ENCODE measurements at regions not wholly inside any gene's neighbourhood (a gene's known extent, or its start where the extent isn't known, plus 50 kb on each side); places are given as distances from the start of the nearest gene placed in this dataset.

DNA sequence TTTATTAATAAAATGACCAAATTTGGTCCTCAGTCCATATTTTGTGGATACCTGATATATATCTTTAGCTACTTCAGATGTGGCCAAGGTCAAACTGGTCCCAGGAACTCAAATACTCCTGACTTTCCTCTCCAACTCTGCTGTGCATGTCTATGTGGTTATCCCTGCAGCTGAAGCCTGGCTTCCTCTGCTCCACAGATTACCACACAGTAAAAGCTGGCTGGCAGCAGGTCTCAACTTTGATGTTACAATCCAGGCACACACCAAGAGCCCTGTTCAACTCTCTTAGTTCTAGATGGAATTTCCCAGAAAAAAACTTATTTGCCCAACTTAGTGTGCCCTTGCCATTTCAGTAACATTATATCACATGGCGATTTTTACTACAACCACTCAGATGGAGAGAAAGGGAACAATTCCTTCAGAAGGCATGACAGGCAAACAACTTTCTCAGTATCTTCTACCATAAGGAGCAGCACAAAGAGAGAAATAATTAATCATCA, 479.5 kb downstream of the PLPP3 start:
- H2AFZ ChIP-seq (replicated peaks): no peak overlapping the region
- no peaks in the 10 kb centered on the region for H3K36me3 Mint-ChIP-seq
- H3K27me3 Mint-ChIP-seq (ENCODE audit: insufficient read depth, low read depth): peaks cover 3% of the 10 kb centered on the region
- no peak overlapping the region for H3K9ac ChIP-seq
- TF ChIP-seq EZH2 (IDR thresholded peaks at IDR 0.05) (no peak), EZH2phosphoT487 (IDR thresholded peaks at IDR 0.05) (no peak)
- TF ChIP-seq, protein P1, sequence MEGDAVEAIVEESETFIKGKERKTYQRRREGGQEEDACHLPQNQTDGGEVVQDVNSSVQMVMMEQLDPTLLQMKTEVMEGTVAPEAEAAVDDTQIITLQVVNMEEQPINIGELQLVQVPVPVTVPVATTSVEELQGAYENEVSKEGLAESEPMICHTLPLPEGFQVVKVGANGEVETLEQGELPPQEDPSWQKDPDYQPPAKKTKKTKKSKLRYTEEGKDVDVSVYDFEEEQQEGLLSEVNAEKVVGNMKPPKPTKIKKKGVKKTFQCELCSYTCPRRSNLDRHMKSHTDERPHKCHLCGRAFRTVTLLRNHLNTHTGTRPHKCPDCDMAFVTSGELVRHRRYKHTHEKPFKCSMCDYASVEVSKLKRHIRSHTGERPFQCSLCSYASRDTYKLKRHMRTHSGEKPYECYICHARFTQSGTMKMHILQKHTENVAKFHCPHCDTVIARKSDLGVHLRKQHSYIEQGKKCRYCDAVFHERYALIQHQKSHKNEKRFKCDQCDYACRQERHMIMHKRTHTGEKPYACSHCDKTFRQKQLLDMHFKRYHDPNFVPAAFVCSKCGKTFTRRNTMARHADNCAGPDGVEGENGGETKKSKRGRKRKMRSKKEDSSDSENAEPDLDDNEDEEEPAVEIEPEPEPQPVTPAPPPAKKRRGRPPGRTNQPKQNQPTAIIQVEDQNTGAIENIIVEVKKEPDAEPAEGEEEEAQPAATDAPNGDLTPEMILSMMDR (IDR thresholded peaks at IDR 0.05): no peak
- no peak overlapping the region for H3K27ac Mint-ChIP-seq
- H3K4me1 Mint-ChIP-seq: no peaks in the 10 kb centered on the region
- no peaks in the 10 kb centered on the region for H3K79me2 ChIP-seq (ENCODE audit: low read depth)
- H3K9me3 ChIP-seq (ENCODE audit: low read depth): peaks cover 5% of the 10 kb centered on the region
- H3K27me3 ChIP-seq: no peaks in the 10 kb centered on the region
- no peak overlapping the region for H3K4me2 ChIP-seq
- H3K4me3 ChIP-seq: no peak overlapping the region
- H3K27ac ChIP-seq: no peak overlapping the region
- no peaks in the 10 kb centered on the region for H3F3A ChIP-seq (ENCODE audit: low read depth)
- no peak for DNase-seq (ENCODE audit: low spot score)
- H4K20me1 ChIP-seq (ENCODE audit: low read depth): no peaks in the 10 kb centered on the region
- H3K4me3 Mint-ChIP-seq: no peak overlapping the region
- peaks cover 9% of the 10 kb centered on the region for H3K9me3 Mint-ChIP-seq
- H3K4me1 ChIP-seq: no peaks in the 10 kb centered on the region
- H3K36me3 ChIP-seq: no peaks in the 10 kb centered on the region

DNA sequence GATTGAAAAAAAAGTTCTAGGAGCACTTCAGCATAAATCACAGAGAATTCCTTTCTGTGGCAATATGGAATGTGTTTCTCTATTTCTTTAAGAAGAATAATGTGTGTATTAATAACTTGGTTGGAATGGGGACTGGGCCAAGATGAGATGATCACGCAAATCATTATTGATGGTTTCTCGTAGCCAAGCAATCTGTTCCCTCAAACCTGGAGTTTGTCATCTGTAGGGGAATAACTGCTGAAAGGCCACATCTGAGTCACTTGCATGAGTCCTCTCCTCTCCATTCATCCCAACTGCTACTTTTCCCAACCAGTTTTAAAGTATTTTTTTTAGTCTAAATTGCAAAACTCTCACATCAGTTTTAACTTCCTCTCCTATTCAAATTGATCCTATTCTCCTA, 480.4 kb downstream of the PLPP3 start:
- Histone ChIP-seq H3F3A (ENCODE audit: low read depth) (no peaks in the 10 kb centered on the region), H3K9me3 (ENCODE audit: low read depth) (no peaks in the 10 kb centered on the region), H3K36me3 (no peaks in the 10 kb centered on the region), H4K20me1 (ENCODE audit: low read depth) (no peaks in the 10 kb centered on the region), H3K4me3 (no peak overlapping the region), H3K4me2 (no peak overlapping the region), H3K4me1 (no peaks in the 10 kb centered on the region), H3K9ac (no peak overlapping the region), H3K27ac (no peak overlapping the region), H2AFZ (replicated peaks) (no peak overlapping the region), H3K79me2 (ENCODE audit: low read depth) (no peaks in the 10 kb centered on the region), H3K27me3 (no peaks in the 10 kb centered on the region)
- TF ChIP-seq EZH2phosphoT487 (IDR thresholded peaks at IDR 0.05) (no peak), EZH2 (IDR thresholded peaks at IDR 0.05) (no peak)
- TF ChIP-seq, protein P1 (IDR thresholded peaks at IDR 0.05): no peak
- Mint-ChIP-seq H3K9me3 (peaks cover under 1% of the 10 kb centered on the region), H3K36me3 (no peaks in the 10 kb centered on the region), H3K4me1 (no peaks in the 10 kb centered on the region), H3K27me3 (ENCODE audit: insufficient read depth, low read depth) (peaks cover 3% of the 10 kb centered on the region), H3K27ac (no peak overlapping the region), H3K4me3 (no peak overlapping the region)
- no peak for DNase-seq (ENCODE audit: low spot score)

DNA sequence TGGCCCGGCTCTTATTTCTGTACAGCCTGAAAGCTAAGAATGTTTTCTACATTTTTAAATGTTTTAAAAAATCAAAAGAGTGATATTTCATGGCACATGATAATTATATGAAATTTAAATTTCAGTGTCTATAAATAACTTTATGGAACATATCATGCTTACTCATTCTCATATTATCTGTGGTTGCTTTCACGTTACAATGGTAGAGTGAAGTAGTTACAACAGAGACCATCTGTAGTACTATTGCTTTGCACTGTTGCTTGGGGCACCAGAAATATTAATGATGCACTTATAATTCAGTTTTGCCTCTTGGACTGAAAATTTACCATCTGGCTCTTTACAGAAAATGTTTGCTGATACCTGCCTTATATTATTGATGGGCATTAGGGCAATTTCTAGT, 481.6 kb downstream of the PLPP3 start:
- no peak for DNase-seq (ENCODE audit: low spot score)
- H3K4me2 ChIP-seq: no peak overlapping the region
- H3K79me2 ChIP-seq (ENCODE audit: low read depth): no peaks in the 10 kb centered on the region
- Mint-ChIP-seq H3K4me1 (no peaks in the 10 kb centered on the region), H3K27ac (no peak overlapping the region), H3K9me3 (no peaks in the 10 kb centered on the region), H3K27me3 (ENCODE audit: insufficient read depth, low read depth) (no peaks in the 10 kb centered on the region), H3K4me3 (no peak overlapping the region), H3K36me3 (no peaks in the 10 kb centered on the region)
- no peak overlapping the region for H2AFZ ChIP-seq (replicated peaks)
- H3K27ac ChIP-seq: no peak overlapping the region
- peaks cover 10% of the 10 kb centered on the region for H3K4me1 ChIP-seq
- H3K27me3 ChIP-seq: no peaks in the 10 kb centered on the region
- no peaks in the 10 kb centered on the region for H3K9me3 ChIP-seq (ENCODE audit: low read depth)
- no peaks in the 10 kb centered on the region for H3K36me3 ChIP-seq
- no peak overlapping the region for H3K4me3 ChIP-seq
- H3K9ac ChIP-seq: no peak overlapping the region
- TF ChIP-seq EZH2 (IDR thresholded peaks at IDR 0.05): no peak
- no peak for TF ChIP-seq EZH2phosphoT487 (IDR thresholded peaks at IDR 0.05)
- TF ChIP-seq, protein P1 (IDR thresholded peaks at IDR 0.05): no peak
- H3F3A ChIP-seq (ENCODE audit: low read depth): no peaks in the 10 kb centered on the region
- H4K20me1 ChIP-seq (ENCODE audit: low read depth): no peaks in the 10 kb centered on the region

Data from neural progenitor cell (in vitro differentiated cells).